ENCODE measurements at regions not wholly inside any gene's neighbourhood (a gene's known extent, or its start where the extent isn't known, plus 50 kb on each side); places are given as distances from the start of the nearest gene placed in this dataset.

- peaks cover 46% of the 10 kb centered on the region for H3K9me3 ChIP-seq
These were observed 884.9 kb upstream of the ZNF722 start for GRCh38 chr7:63113713-63114285.

GRCh38 chr7:63114371-63114985 is 884.2 kb upstream of the ZNF722 start:
- Histone ChIP-seq H3K4me1 (no peaks in the 10 kb centered on the region), H3K36me3 (no peaks in the 10 kb centered on the region), H3K9me3 (peaks cover 49% of the 10 kb centered on the region), H3K4me3 (0 out of 2 replicates have a peak overlapping the region, but pooled peaks have one; percentile 11), H3K9ac (no peak overlapping the region), H4K20me1 (no peaks in the 10 kb centered on the region), H3K4me2 (no peak overlapping the region), H3K27me3 (no peaks in the 10 kb centered on the region), H3K27ac (no peak overlapping the region)
- no peak for TF ChIP-seq Cebpa-rat (IDR thresholded peaks at IDR 0.05)

More at GRCh38 chr7:63113713-63114285, 884.9 kb upstream of the ZNF722 start:
- no peaks in the 10 kb centered on the region for H3K27me3 ChIP-seq
- no peaks in the 10 kb centered on the region for H3K4me1 ChIP-seq
- no peak overlapping the region for H3K27ac ChIP-seq
- H3K4me3 ChIP-seq: no peak overlapping the region
- no peak overlapping the region for H3K4me2 ChIP-seq
- H3K36me3 ChIP-seq: no peaks in the 10 kb centered on the region
- no peak for TF ChIP-seq Cebpa-rat (IDR thresholded peaks at IDR 0.05)
- H4K20me1 ChIP-seq: no peaks in the 10 kb centered on the region
- no peak overlapping the region for H3K9ac ChIP-seq

Measured in BLaER1 (cell line).